ENCODE measurements at regions not wholly inside any gene's neighbourhood (a gene's known extent, or its start where the extent isn't known, plus 50 kb on each side); places are given as distances from the start of the nearest gene placed in this dataset.
A peak's percentile ranks its signal among the peaks of the same experiment; 100 is the strongest.
"Not testable (repeated sequence)": the region's sequence is repeated elsewhere in the genome, so short reads cannot be mapped to it uniquely, and the experiment has no call there.

DNA sequence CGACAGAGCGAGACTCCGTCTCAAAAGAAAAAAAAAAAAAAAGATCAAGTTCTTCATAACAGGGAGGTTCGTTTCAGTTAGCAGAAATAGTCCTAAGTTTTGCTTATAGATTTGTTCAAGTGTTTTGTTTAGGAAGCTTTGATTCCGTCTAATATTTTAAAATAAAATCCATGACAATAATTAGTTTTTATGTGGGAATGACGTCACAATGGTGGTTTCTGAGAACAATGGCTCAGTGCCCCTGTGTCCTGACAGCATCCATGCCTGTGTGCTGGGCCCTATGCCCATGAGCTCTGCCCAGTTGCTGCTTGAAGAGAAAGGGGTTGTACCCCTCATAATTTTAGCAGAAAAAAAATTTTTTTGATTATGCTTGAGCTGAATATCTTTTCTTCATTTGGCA, 134.0 kb downstream of the SST start:
- DNase-seq = no peak

DNA sequence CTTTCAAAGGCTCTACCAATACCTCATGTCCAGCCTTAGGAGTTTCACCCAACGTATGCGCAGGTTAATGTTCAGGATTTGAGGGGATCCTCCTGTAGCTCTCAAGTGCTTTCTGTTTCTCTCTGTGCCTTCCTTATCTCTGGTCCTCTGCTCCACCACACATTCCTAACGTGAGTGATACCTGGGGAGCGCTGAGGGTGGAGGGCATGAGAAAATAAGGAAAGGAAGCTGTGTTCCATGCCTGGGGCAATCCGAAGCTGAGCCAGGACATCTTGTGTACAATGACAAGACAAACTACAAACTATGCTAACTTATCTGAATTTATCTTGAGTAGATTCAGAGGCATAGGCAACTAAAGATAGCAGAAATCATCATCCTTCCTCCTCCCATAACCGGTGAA, 136.4 kb downstream of the SST start:
- no peak for DNase-seq

DNA sequence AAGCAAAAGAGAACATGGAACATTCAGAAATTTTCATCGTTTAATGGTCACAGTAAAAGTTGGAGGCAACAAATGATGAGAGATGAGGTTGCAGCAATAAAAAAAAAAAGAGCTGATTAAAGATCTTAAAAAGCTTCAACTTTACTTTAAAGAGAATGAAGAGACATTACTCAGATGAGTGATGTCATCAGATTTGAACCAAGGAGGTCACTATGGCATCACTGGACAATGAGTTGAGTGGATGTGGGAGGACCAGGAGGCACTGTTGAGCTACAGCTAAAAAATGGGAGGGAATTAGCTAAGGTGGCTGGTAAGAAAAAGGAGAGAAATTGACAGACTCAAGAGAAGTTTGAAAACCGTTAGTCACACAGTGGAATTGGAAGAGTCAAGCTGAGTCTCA, 138.4 kb downstream of the SST start:
- DNase-seq = no peak

DNA sequence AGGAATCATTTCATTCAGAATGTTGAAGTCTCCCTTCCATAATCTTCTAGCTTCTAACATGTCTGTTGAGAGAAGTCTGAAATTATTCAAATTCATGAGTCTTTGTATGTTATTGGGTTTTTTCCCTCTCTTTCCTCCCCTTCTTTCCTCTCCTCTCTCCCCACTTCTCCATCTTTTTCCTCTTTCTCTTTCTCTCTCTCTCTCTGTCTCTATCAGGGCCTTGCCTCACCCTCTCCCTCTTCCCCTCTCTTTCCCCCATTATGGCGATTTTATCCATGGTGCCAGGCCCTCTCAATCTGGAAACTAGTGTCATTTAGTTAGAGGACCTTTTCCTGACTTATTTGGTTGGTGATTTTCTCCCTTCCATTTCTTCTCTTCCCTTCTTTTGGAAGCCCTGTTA, 147.3 kb downstream of the SST start:
- DNase-seq = no peak

GRCh38 chr3:187522293-187522692, 147.9 kb downstream of the SST start:
- no peak for DNase-seq

- no peak for DNase-seq
These were observed 148.6 kb downstream of the SST start for GRCh38 chr3:187521546-187521945.

DNA sequence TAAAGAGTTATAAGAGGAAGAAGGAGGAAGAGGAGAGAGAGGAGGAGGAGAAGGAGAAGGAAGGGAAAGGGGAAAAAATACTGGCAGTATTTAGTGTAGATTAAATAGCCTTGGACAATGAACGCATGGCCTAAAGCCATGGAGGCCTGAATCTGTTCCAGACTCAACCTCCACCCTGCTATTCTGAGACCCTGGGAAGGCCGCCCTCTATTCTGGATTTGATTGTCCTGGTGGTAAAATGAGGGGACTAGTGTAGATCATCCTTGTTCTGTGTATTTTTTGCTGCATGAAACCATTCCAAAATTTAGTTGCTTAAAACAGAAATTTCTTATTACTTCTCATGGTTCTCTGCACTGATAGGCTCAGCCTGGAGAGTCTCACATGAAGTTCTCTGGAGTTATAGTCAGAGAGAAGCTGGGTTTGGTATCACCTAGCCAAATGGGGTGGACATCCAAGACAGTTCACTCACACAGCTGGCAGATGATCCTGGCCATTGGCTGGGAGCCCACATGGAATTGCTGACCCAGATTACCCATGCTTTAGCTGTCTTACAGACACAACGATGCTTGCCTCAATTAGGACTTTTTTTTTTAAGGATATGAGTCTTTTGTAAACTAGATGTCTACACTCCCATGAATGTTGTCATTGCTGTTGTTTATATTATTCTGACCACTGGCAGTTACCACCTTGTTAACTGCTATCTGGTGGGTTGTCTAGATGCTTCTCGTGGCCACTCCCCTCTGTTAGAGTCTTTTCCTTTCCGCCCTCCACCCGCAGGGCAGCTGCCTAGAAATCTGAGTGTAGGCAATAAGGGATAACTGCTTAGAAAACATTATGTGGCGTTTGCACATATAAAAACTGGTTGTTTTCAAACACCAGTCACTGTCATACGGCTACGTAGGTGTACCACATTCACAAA, 149.9 kb downstream of the SST start:
- DNase-seq = no peak

- no peak for DNase-seq
These were observed 150.7 kb downstream of the SST start for GRCh38 chr3:187519428-187519890.

DNA sequence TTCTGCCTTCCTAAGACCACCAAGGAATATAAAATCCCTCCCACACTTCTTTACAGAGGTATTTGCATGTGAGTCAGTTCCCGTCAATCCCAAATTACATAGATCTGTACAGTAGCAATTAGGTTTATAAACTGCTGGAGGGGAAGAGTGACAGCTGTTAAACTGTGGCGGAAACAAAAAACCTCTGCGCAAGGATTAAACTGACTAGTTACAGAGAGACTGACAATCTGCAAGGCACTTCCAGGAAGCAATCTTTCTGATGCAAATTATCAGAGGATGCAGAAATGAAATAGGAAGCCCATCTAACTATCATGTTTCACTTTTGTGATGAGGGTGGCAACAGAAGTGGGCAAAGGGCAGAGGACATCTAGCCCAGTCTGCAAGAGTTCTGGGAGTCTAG, 150.4 kb downstream of the RTP4 start:
- DNase-seq = no peak

DNA sequence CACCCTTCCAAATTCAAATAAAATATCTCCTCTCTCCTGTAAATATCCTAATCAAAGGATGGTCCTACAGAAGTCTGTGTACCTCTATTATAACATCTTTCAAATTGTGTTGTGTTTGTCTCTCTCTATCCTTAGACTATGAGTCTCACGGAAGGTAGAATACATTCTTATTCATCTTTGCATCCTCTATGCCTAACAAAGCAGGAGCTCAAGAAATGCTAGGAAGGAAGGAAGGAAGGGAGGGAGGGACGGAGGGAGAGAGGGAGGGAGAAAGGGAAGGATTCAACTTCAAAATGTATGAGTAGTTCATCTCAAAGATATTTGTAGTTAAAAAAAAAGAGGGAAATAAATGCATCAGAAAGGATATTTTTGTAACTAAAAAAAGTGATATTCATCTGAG, 150.0 kb downstream of the RTP4 start:
- DNase-seq = no peak

DNA sequence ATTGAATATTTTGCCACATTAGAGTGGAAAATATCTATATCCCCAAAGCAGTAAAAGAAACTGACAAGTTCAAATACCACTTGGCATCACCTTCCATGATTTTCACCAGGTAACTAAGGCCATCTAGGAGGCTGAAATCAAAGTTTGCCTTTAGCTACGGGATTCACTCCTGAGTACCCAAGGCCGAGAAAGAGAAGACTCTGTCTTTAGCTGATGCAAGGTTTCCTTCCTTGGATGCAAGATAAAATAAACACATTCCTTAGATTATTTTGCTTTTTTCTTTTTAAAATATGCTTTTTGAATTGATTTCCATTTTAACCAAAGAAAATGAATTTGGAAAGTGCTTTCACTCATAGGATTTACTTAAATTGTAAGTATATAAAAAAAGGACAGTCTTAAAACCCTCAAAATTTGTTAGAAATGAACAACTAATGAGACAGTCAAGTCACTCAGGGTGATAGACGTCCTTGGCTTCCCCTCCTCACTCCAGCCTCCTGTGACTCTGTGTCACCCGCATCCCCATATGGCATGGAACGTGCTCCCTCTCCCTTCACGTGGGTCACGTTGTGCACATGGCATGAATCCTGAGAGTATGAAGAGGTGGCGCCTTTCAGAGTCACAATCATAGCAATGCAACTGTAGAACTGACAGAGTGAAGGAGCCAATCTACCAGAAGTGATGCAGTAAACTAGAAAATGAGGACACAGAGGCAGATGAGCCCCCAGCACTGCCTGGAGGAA, 148.4 kb downstream of the RTP4 start:
- DNase-seq = no peak

DNA sequence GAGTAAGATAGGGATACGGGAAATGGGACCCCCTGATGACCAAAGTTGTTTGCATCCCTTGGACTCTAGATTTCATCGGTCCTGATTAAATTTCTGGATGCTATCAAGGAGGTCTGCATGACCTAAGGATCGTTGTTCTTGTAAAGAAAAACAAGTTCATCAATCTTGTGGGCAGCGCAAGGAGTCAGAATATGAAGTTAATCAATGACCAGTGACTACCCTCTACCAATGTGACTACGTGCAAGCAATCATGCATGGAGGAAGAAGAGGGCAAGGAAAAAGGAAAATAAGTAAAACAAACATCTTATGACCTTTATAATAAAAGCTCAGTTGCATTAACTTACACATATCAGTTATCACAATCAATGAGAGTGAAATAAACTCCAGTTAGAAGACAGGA, 139.7 kb downstream of the RTP4 start:
- DNase-seq = no peak

DNA sequence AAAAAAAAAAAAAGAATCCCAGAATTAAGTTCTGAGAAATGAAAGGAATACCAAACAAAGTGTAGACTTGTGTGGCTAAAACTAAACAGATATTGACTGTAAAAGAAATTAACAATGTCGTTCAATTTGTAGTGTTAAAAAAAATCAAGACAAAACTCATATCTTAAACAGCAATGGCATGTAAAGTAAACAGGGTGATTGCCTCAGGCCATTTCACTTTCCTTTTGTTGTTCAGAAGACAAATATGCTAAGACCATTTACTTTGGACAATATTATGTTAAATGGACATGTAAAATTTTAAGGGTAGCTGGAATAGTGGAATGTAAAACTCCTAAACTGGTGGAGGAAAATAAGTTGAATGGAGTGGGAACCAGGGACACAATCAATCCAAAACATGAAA, 139.1 kb downstream of the RTP4 start:
- DNase-seq = no peak

DNA sequence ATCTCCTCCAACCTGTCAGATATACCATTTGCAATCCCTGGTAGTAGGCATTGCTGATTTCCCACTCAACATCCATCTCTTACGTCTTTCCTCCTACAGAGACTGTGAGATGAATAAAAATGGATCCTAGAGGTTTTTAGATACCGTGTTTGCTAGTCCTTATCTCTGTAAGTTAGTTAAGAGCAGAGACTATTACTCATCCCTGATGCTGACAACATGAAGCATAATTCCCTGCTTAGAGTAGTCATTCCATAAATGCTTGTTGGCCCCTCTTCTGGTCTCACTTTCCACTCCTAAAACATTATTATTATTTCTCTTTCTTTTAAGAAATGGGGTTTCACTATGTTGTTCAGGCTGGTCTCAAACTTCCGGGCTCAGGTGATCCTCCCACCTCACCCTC, 136.2 kb downstream of the RTP4 start:
- no peak for DNase-seq

- DNase-seq = peak; percentile 34
These were observed 130.1 kb downstream of the RTP4 start for GRCh38 chr3:187498211-187498724.

DNA sequence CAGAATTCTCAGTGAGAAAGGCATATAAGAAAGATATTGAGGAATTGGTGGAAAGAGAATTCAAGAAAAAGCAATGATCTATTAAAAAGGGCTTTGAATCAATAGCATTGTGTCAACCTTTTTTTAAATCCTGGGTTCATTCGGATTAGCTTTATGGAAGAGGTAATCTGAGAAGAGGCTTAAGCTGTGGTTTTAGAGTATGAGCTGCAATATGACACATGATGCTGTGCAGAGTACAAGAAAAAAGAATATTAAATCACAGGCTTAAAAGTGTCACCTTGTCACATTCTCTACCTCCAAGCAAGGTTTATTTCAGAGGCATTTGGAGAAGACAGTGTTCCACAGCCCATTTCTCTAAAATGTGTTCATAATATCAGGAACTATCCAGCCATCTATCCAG, 128.9 kb downstream of the RTP4 start:
- no peak for DNase-seq

DNA sequence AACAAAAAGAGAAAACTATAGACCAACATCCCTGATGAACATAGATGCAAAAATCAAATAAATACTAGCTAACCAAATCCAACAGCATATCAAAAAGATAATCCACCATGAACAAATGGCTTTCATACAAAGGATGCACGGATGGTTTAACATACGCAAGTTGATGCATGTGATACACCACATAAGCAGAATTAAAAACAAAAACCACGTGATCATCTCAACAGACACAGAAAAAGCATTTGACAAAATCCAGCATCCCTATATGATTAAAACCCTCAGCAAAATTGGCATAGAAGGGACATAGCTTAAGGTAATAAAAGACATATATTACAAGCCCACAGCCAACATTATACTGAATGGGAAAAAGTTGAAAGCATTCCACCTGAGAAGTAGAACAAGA, 125.9 kb downstream of the RTP4 start:
- not testable (repeated sequence) for DNase-seq

DNA sequence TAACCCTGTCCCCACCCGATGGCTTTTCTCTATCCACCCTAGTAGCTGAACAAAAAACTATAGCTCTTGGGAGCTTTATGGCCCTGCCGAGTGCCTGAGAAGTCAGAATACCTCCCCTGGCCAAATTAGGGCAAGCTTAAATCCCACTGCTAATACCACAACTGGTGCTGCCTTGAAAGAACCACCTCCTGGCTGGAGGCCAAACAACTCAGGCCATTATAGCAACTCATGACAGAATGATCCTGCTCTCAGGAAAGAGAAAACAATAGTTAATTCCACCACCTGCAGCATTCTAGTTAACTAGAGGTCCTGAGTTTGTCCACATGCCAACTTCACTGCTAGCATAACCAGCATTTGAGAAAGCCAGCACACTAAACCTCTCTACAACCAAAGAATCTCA, 123.2 kb downstream of the RTP4 start:
- DNase-seq = no peak

- DNase-seq = no peak
These were observed 122.2 kb downstream of the RTP4 start for GRCh38 chr3:187490366-187490765.

GRCh38 chr3:187484547-187485295, 116.5 kb downstream of the RTP4 start:
- DNase-seq = no peak

DNA sequence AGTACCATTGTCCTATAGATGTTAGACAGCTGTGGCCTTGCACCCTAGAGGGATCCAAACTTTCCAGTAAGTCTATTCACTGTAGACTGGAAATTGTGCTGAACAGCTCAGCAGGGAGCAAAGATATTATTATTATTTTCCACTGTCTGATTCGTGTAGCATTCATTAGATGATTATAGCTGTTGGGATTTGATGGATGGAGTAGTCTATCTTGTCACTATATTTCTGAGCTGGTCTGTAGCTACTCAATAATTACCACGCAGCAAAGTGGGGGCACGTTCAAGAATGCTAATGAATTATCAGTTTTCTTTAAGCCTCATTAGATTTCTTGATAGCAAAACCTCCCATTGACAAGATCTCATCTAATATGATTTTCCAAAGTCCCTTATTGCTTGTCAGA, 113.2 kb downstream of the RTP4 start:
- DNase-seq = no peak

DNA sequence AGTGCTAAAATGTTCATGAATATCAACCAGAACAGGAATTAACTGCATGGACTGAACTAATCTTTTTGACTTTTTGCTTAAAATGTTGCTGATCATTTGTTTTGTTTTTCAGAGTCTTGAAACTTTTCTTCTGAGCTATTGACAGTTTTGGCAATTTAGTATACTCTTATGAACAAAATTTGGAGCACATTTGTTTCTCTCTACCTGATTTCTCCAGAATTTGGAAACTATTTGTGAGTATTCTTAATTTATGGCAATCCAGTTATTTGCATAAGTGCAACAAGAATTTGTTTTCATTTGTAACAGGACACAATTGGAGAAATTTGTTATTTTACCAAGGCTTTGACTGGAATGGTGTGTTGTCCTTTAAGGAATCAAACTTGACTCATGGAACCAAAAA, 107.4 kb downstream of the RTP4 start:
- not testable (repeated sequence) for DNase-seq
